H9 (cell line): ENCODE measurements at regions not wholly inside any gene's neighbourhood (a gene's known extent, or its start where the extent isn't known, plus 50 kb on each side); places are given as distances from the start of the nearest gene placed in this dataset.

ENCODE experiments used
- DNase-seq: peaks from one replicate; pipeline ENCODE4 v3.0.0-alpha.2; 2017
- H2AFZ ChIP-seq: one replicate; pipeline ENCODE4 v1.6.1; 2013; ENCODE audit warnings: mild to moderate bottlenecking, low read length, control low read depth, moderate library complexity
- H2AK5ac ChIP-seq: 2 replicates; pipeline ENCODE4 v1.6.1; 2013; ENCODE audit warnings: low read length, control low read depth, mixed read lengths; ENCODE audit not compliant: insufficient read length
- H2BK120ac ChIP-seq: one replicate; pipeline ENCODE4 v1.6.1; 2013; ENCODE audit warnings: low read depth, mild to moderate bottlenecking, low read length, control low read depth, inconsistent platforms; ENCODE audit not compliant: poor library complexity, severe bottlenecking
- H2BK12ac ChIP-seq: 2 replicates; pipeline ENCODE4 v1.6.1; 2013; ENCODE audit warnings: low read length, control low read depth, mixed read lengths, low read depth; ENCODE audit not compliant: insufficient read length
- H2BK15ac ChIP-seq: 2 replicates; pipeline ENCODE4 v1.6.1; 2013; ENCODE audit warnings: low read depth, low read length, control low read depth
- H2BK20ac ChIP-seq: one replicate; pipeline ENCODE4 v1.6.1; 2013; ENCODE audit warnings: low read depth, mild to moderate bottlenecking, low read length, control low read depth, inconsistent platforms; ENCODE audit not compliant: poor library complexity, severe bottlenecking
- H2BK5ac ChIP-seq: 2 replicates; pipeline ENCODE4 v1.6.1; 2013; ENCODE audit warnings: low read length, control low read depth, mixed read lengths; ENCODE audit not compliant: insufficient read length
- H3K14ac ChIP-seq: 2 replicates; pipeline ENCODE4 v1.6.1; 2013; ENCODE audit warnings: low read length, control low read depth; ENCODE audit not compliant: insufficient read depth
- H3K18ac ChIP-seq: 2 replicates; pipeline ENCODE4 v1.6.1; 2013; ENCODE audit warnings: low read depth, mild to moderate bottlenecking, mixed read lengths, low read length, control low read depth; ENCODE audit not compliant: insufficient read length
- H3K23ac ChIP-seq: 2 replicates; pipeline ENCODE4 v1.6.1; 2013; ENCODE audit warnings: low read length, control low read depth, mixed read lengths, low read depth; ENCODE audit not compliant: insufficient read length
- H3K23me2 ChIP-seq: 2 replicates; pipeline ENCODE4 v1.6.1; 2013; ENCODE audit warnings: low read depth, mild to moderate bottlenecking, mixed read lengths, low read length, control low read depth; ENCODE audit not compliant: insufficient read length, poor library complexity, severe bottlenecking
- H3K27ac ChIP-seq: 2 replicates; pipeline ENCODE4 v1.5.1; 2013; ENCODE audit warnings: low read length, control low read depth, mixed read lengths, low read depth; ENCODE audit not compliant: insufficient read length
- H3K27me3 ChIP-seq: 2 replicates; pipeline ENCODE4 v1.6.1; 2013; ENCODE audit warnings: low read length, control low read depth, inconsistent platforms; ENCODE audit not compliant: insufficient read depth
- H3K4ac ChIP-seq: 2 replicates; pipeline ENCODE4 v1.6.1; 2013; ENCODE audit warnings: low read depth, mild to moderate bottlenecking, control low read depth, inconsistent platforms, low read length, moderate library complexity
- H3K4me1 ChIP-seq: 2 replicates; pipeline ENCODE4 v1.6.1; 2013; ENCODE audit warnings: low read length, control low read depth, inconsistent platforms; ENCODE audit not compliant: insufficient read depth
- H3K4me2 ChIP-seq: 2 replicates; pipeline ENCODE4 v1.6.1; 2013; ENCODE audit warnings: low read length, control low read depth, mixed read lengths; ENCODE audit not compliant: insufficient read length, insufficient read depth
- H3K56ac ChIP-seq: 2 replicates; pipeline ENCODE4 v1.6.1; 2013; ENCODE audit warnings: low read depth, mild to moderate bottlenecking, mixed read lengths, low read length, control low read depth; ENCODE audit not compliant: insufficient read length
- H3K79me1 ChIP-seq: 2 replicates; pipeline ENCODE4 v1.6.1; 2013; ENCODE audit warnings: low read depth, mild to moderate bottlenecking, moderate library complexity, low read length, control low read depth, inconsistent platforms; ENCODE audit not compliant: insufficient read depth, poor library complexity, severe bottlenecking
- H3K79me2 ChIP-seq: 2 replicates; pipeline ENCODE4 v1.6.1; 2013; ENCODE audit warnings: low read length, control low read depth, inconsistent platforms; ENCODE audit not compliant: insufficient read depth
- H3K9ac ChIP-seq: 2 replicates; pipeline ENCODE4 v1.6.1; 2013; ENCODE audit warnings: low read length, control low read depth, mixed read lengths; ENCODE audit not compliant: insufficient read length; ENCODE audit errors: extremely low read depth
- H3K9me3 ChIP-seq: one replicate; pipeline ENCODE4 v1.6.1; 2013; ENCODE audit warnings: low read depth, low read length, inconsistent platforms; ENCODE audit not compliant: control insufficient read depth
- H3T11ph ChIP-seq: one replicate; pipeline ENCODE4 v1.6.1; 2013; ENCODE audit warnings: mild to moderate bottlenecking, low read length, control low read depth, inconsistent platforms
- H4K20me1 ChIP-seq: one replicate; pipeline ENCODE4 v1.6.1; 2013; ENCODE audit not compliant: control insufficient read depth, insufficient read length, insufficient read depth
- H4K5ac ChIP-seq: 2 replicates; pipeline ENCODE4 v1.6.1; 2013; ENCODE audit warnings: low read depth, mild to moderate bottlenecking, mixed read lengths, low read length, control low read depth; ENCODE audit not compliant: insufficient read length
- H4K8ac ChIP-seq: replicated peaks from 2 replicates; pipeline ENCODE4 v1.6.1; 2013; ENCODE audit warnings: low read length, control low read depth, mixed read lengths, low read depth; ENCODE audit not compliant: insufficient read length
- H4K91ac ChIP-seq: 2 replicates; pipeline ENCODE4 v1.6.1; 2013; ENCODE audit warnings: low read depth, mild to moderate bottlenecking, moderate library complexity, mixed read lengths, low read length, control low read depth; ENCODE audit not compliant: insufficient read length
- H3K27ac Mint-ChIP-seq, 3 experiments: 2 replicates in 2 of 3; 3 replicates in 1 of 3; pipeline ENCODE4 v1.8.0; 2020 to 2021; ENCODE audit warnings: mixed read lengths in 3 of 3, mild to moderate bottlenecking in 1 of 3, moderate library complexity in 1 of 3
- H3K27me3 Mint-ChIP-seq: 2 replicates; pipeline ENCODE4 v1.8.0; 2021; ENCODE audit warnings: low read depth, mild to moderate bottlenecking, moderate library complexity, mixed read lengths
- H3K36me3 Mint-ChIP-seq, 3 experiments: 2 replicates in 2 of 3; 3 replicates in 1 of 3; pipeline ENCODE4 v1.8.0; 2020 to 2021; ENCODE audit warnings: low read depth in 3 of 3, mixed read lengths in 3 of 3; ENCODE audit not compliant: insufficient read depth in 1 of 3
- H3K4me1 Mint-ChIP-seq, 2 experiments: 2 replicates each; pipeline ENCODE4 v1.8.0; 2020; ENCODE audit warnings: mixed read lengths in 2 of 2
- H3K4me3 Mint-ChIP-seq, 2 experiments: 2 replicates in 1 of 2; 3 replicates in 1 of 2; pipeline ENCODE4 v1.8.0; 2020 to 2021; ENCODE audit warnings: mild to moderate bottlenecking in 2 of 2, mixed read lengths in 2 of 2, moderate library complexity in 1 of 2
- H3K9me3 Mint-ChIP-seq, 2 experiments: 2 replicates in 1 of 2; 3 replicates in 1 of 2; pipeline ENCODE4 v1.8.0; 2020; ENCODE audit warnings: mild to moderate bottlenecking in 2 of 2, mixed read lengths in 2 of 2, moderate library complexity in 1 of 2
- WGBS: extraction: QIAGEN DNeasy Blood & Tissue Kit; methylation state at CpG from one replicate; pipeline ENCODE4 v1.1.7; 2013; ENCODE audit warnings: missing lambda C conversion rate, low lambda C conversion rate, mixed read lengths; ENCODE audit not compliant: insufficient read length; ENCODE audit errors: extremely low coverage; 5-methylcytosine and 5-hydroxymethylcytosine counted together
- TF ChIP-seq, protein P1 (sequence below): fragments of 200-600 bp; sonication (generic); conservative IDR thresholded peaks from 3 replicates; pipeline ENCODE4 v1.8.0; 2021; ENCODE audit warnings: antibody characterized with exemption, mild to moderate bottlenecking

- H2BK12ac ChIP-seq = no peak overlapping the region
- H3K79me2 ChIP-seq = no peaks in the 10 kb centered on the region
- no peak overlapping the region for H3K4me2 ChIP-seq
- H3K9me3 ChIP-seq = no peaks in the 10 kb centered on the region
- H3K79me1 ChIP-seq = no peaks in the 10 kb centered on the region
- H3K27ac ChIP-seq = no peak overlapping the region
- H2BK15ac ChIP-seq = no peak overlapping the region
- Mint-ChIP-seq H3K27me3 (no peaks in the 10 kb centered on the region), H3K4me3 (no peak overlapping the region), H3K9me3 (no peaks in the 10 kb centered on the region), H3K27ac (no peak overlapping the region), H3K36me3 (peaks cover 0 to 3% (median 0%) of the 10 kb centered on the region in 3 experiments; a peak in 2 of 7 replicates), H3K4me1 (no peaks in the 10 kb centered on the region)
- H3T11ph ChIP-seq = no peak overlapping the region
- no peak overlapping the region for H2BK5ac ChIP-seq
- H2AFZ ChIP-seq = no peak overlapping the region
- H2BK120ac ChIP-seq = no peak overlapping the region
- H3K9ac ChIP-seq = no peak overlapping the region
- H4K91ac ChIP-seq = no peak overlapping the region
- no peak for DNase-seq
- H3K27me3 ChIP-seq = no peaks in the 10 kb centered on the region
- no CpG with 5 or more reads among the region's 2 CpGs for WGBS
- no peak overlapping the region for H2AK5ac ChIP-seq
- H3K4ac ChIP-seq = no peak overlapping the region
- H3K23me2 ChIP-seq = no peaks in the 10 kb centered on the region
- TF ChIP-seq, protein P1, sequence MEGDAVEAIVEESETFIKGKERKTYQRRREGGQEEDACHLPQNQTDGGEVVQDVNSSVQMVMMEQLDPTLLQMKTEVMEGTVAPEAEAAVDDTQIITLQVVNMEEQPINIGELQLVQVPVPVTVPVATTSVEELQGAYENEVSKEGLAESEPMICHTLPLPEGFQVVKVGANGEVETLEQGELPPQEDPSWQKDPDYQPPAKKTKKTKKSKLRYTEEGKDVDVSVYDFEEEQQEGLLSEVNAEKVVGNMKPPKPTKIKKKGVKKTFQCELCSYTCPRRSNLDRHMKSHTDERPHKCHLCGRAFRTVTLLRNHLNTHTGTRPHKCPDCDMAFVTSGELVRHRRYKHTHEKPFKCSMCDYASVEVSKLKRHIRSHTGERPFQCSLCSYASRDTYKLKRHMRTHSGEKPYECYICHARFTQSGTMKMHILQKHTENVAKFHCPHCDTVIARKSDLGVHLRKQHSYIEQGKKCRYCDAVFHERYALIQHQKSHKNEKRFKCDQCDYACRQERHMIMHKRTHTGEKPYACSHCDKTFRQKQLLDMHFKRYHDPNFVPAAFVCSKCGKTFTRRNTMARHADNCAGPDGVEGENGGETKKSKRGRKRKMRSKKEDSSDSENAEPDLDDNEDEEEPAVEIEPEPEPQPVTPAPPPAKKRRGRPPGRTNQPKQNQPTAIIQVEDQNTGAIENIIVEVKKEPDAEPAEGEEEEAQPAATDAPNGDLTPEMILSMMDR = no peak
- H3K18ac ChIP-seq = no peak overlapping the region
- peaks cover under 1% of the 10 kb centered on the region; the same call in 1 of the 2 replicates for H3K4me1 ChIP-seq
- H3K23ac ChIP-seq = no peak overlapping the region
- no peak overlapping the region for H3K14ac ChIP-seq
- H4K8ac ChIP-seq = no peak overlapping the region
- no peaks in the 10 kb centered on the region for H4K20me1 ChIP-seq
- no peak overlapping the region for H3K56ac ChIP-seq
- H2BK20ac ChIP-seq = no peak overlapping the region
- H4K5ac ChIP-seq = no peak overlapping the region
These were observed 1299.9 kb downstream of the FSCB start for GRCh38 chr14:43207189-43207588.
